AG04449 (cell line): ENCODE measurements at regions not wholly inside any gene's neighbourhood (a gene's known extent, or its start where the extent isn't known, plus 50 kb on each side); places are given as distances from the start of the nearest gene placed in this dataset.

Experiments
- CTCF ChIA-PET: fragments of 350-600 bp; formaldehyde crosslinking; extraction: SDS; loops from one replicate; lab custom pipeline; 2021; ENCODE audit warnings: antibody characterized with exemption; lab: Yijun Ruan, JAX
- POLR2A ChIA-PET: fragments of 400-600, 350-600 bp; formaldehyde crosslinking; extraction: SDS; loops from one replicate; lab custom pipeline; 2020; ENCODE audit warnings: antibody characterized with exemption, inconsistent platforms; lab: Yijun Ruan, JAX
- DNase-seq: peaks from one replicate; pipeline ENCODE4 v3.0.0-alpha.2; 2010; ENCODE audit warnings: low read depth, low spot score
- H3K4me3 ChIP-seq: 2 replicates; pipeline ENCODE4 v1.5.1; 2011; ENCODE audit warnings: low read depth, mild to moderate bottlenecking, control low read depth, low read length
- TF ChIP-seq, protein P1 (sequence below): IDR thresholded peaks from one replicate; pipeline ENCODE4 v1.5.1; 2011; ENCODE audit warnings: mild to moderate bottlenecking, moderate library complexity, low read length, control low read depth, inconsistent platforms; ENCODE audit not compliant: insufficient read depth; ENCODE audit errors: missing control alignments

- H3K4me3 ChIP-seq: no peak overlapping the region
- CTCF ChIA-PET: no interaction called here
- DNase-seq: no peak
- TF ChIP-seq, protein P1, sequence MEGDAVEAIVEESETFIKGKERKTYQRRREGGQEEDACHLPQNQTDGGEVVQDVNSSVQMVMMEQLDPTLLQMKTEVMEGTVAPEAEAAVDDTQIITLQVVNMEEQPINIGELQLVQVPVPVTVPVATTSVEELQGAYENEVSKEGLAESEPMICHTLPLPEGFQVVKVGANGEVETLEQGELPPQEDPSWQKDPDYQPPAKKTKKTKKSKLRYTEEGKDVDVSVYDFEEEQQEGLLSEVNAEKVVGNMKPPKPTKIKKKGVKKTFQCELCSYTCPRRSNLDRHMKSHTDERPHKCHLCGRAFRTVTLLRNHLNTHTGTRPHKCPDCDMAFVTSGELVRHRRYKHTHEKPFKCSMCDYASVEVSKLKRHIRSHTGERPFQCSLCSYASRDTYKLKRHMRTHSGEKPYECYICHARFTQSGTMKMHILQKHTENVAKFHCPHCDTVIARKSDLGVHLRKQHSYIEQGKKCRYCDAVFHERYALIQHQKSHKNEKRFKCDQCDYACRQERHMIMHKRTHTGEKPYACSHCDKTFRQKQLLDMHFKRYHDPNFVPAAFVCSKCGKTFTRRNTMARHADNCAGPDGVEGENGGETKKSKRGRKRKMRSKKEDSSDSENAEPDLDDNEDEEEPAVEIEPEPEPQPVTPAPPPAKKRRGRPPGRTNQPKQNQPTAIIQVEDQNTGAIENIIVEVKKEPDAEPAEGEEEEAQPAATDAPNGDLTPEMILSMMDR: no peak
- POLR2A ChIA-PET: no interaction called here
Measured at GRCh38 chr14:57080691-57081090, 188.0 kb downstream of the EXOC5 start.

DNA sequence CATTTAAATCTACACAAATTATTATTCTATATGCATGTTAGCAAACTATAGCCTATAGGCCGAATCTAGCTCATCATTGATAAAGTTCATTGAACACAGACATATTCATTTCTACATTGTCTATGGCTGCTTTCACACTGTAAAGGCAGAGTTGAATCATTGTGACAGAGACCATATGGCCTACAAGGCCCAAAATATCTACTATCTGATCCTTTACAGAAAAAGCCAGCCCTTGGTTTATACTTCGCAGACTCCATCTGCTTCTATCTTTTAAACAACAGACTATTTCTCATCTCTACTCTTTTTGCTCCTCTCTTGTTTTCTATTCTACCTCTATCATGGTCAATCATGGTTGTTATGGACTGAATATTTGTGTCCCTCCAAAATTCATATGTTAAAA, 190.7 kb downstream of the EXOC5 start:
- TF ChIP-seq, protein P1: no peak
- ChIA-PET POLR2A (no interaction called here), CTCF (no interaction called here)
- H3K4me3 ChIP-seq: no peak overlapping the region
- DNase-seq: no peak

DNA sequence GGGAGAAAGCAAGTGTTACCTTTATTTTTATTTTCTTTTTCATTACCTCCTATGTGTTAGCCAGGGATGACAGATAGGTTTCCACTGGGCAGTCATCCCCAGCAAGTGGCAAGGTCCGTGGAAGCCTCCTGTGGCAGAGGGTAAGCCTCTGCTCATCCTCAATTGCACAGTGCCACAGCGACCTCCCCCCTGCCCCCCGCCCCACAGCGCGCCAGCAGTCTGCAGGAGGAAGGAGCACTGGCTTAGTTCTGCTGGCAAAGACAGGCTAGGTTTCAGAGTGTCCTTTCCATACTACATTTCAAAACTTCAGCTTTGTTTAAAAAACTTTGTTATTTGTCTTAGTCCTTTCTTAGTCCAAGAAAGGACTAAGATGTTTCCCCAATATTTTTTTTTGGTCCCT, 194.7 kb downstream of the EXOC5 start:
- no peak overlapping the region for H3K4me3 ChIP-seq
- CTCF ChIA-PET: no interaction called here
- POLR2A ChIA-PET: no interaction called here
- TF ChIP-seq, protein P1: no peak
- no peak for DNase-seq

GRCh38 chr14:57071639-57072038, 197.1 kb downstream of the EXOC5 start:
- DNase-seq: no peak
- H3K4me3 ChIP-seq: no peak overlapping the region
- CTCF ChIA-PET: no interaction called here
- TF ChIP-seq, protein P1: no peak
- POLR2A ChIA-PET: no interaction called here

- TF ChIP-seq, protein P1: no peak
- H3K4me3 ChIP-seq: no peak overlapping the region
- DNase-seq: no peak
- POLR2A ChIA-PET: no interaction called here
- CTCF ChIA-PET: no interaction called here
Measured at GRCh38 chr14:57069702-57070101, 199.0 kb downstream of the EXOC5 start.

GRCh38 chr14:57068511-57068910, 200.2 kb downstream of the EXOC5 start:
- ChIA-PET POLR2A (no interaction called here), CTCF (interaction anchor here (1.2 kb wide), 1 partner anchor 248 kb away, joined by 3 read pairs; no protein-coding TSS in a partner anchor)
- DNase-seq: no peak
- no peak overlapping the region for H3K4me3 ChIP-seq
- TF ChIP-seq, protein P1: no peak
